NCI-H1092 treated with DMSO at 0.1 percent for 48 hours (cell line): ENCODE measurements at regions not wholly inside any gene's neighbourhood (a gene's known extent, or its start where the extent isn't known, plus 50 kb on each side); places are given as distances from the start of the nearest gene placed in this dataset.
A peak's percentile ranks its signal among the peaks of the same experiment; 100 is the strongest.
"Not testable (repeated sequence)": the region's sequence is repeated elsewhere in the genome, so short reads cannot be mapped to it uniquely, and the experiment has no call there.

ENCODE experiments used
- DNase-seq: peaks from one replicate; lab custom pipeline; 2025; lab: John Stamatoyannopoulos, UW

DNA sequence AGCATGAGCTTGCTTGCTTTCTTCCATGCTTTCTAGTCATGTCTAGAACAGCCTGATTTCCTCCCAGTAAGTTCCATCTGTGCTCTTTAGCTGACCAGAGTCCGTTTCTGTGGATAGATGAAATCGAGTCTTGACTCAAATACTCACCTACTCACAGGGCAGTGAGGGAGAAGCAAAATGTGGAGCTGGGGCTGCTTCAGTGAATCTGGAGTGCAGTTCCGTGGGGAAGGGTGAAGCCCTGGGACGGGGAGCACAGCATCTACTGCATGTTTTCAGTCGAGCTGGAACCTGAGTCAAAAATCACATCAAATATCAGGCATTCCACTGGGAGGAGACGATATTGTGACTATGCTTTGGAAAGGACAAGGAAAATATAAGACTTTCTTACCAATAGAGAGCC is 70.3 kb upstream of the PRMT8 start:
- DNase-seq = no peak

DNA sequence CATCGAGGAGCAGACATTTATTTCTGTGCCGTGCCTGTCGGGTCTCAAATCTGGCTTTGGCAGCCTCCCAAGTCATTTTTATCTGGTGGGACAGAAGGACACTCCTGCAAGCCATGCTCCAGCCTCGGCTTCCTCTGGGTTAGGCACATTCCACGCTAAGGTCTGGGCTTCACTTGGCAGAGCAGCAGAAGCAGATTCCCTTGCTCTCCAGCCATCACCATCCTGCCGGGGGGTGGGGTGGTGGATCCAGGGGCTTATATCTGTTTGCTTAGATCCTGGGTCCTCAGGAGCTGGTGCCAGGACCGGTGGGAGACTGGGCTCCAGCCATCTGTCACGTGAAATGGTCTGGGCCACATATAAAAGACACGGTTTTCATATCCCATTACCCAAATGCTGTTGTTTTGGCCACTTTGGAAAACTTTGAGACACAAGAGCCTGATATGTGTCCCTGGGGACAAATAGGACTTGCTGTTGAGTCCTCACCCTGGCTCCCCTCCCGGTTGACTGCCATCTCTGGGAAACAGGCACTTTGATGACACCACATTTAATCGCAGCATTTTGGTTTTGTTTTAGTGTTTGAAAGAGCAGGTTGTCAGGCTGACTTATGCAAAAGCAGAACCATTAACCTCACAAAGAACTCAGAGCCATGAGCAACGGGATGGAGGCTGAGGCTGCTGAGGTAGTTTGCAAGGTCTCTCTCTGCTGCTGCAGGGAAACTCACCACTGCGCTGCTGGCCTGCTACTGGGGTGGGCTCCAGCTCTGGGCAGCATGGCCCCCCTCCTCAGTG is 69.6 kb upstream of the PRMT8 start:
- peak; percentile 53 for DNase-seq

DNA sequence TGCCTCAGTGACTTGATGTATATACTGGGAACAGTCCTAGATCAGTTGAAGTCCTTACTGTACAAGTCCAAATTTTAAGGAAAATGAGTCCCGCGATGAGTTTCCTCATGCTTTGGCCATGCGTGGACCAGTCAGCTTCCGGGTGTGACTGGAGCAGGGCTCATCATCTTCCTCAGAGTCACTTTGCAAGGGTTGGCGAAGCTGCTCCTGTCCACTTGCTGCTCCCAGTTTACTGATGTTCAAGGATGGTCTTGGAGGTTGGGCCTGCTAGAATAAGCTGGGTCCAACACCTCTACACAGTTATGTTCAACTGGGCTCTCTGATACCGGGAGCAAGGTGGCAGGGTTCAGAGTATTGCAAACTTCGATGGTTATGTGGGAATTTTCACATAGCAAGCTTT is 66.2 kb upstream of the PRMT8 start:
- DNase-seq = not testable (repeated sequence)

DNA sequence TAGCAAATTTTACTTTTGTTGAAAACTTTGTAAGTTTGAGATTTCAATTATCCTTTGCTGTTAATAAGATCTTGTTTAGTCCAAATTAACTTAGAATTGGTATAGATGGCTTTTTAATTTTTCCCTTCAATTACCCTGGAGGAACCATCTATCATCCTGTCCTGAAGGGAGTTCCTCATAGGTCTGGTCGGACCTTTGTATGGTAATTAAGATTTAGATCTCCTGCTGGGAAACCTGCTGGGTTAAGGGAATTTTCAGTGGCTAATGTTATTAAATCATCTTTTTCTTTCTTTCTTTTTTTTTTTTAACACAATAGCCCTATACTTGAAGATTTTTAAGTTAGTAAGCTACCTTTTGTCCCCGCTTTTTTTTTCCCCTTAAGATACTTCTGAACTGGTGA is 63.0 kb upstream of the PRMT8 start:
- no peak for DNase-seq

DNA sequence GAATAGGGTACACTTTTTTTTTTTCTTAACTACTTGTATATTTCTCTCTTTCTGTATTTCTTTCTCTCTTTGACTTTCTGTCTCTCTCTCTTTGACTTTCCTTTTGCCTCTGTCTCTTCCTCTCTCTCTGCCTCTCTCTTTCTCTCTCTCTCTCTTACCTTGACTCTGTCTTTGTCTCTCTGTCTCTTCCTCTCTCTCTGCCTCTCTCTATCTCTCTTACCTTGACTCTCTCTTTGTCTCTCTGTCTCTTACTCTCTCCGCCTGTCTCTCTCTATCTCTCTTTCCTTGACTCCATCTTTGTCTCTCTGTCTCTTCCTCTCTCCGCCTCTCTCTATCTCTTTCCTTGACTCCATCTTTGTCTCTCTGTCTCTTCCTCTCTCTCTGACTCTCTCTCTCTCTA is 62.4 kb upstream of the PRMT8 start:
- DNase-seq = no peak

DNA sequence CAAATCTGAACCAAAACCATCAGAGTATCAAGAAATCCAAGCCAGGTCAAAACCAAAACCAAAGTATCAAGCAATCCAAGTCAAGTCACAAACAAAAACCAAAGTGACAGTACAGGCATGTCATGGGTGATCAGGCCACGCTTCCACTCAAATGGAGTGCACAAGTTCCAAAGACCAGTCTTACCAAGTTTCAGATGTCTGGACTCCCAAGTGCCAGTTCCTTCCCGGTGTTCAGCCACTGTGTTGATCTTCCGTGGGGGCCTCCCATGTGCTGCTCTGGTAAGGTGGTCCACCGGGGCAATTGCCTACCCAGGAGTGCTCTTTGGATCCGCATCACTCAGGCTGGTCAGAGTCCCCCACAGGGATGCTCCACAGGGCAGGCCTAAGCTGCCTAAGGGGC is 61.5 kb upstream of the PRMT8 start:
- not testable (repeated sequence) for DNase-seq

DNA sequence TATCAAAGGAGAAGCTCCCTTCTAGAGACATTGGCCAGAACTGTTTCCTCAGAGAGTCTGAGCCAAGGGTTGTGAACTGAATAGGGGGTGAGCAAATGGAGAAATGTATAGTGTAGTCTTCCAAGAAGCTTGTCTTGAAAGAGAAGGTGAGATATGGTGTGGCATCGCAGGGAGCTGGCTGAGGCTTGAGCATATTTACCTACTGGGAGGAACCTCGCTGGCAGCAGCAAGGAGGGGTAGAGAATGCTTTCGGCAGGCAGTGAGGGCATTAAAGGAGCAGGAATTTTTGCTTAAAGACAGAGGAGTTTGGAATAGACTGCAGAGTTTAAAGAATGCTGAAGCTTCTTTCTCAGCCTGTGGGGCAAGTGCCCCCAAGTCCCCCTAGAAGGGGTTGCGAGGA is 59.3 kb upstream of the PRMT8 start:
- no peak for DNase-seq

DNA sequence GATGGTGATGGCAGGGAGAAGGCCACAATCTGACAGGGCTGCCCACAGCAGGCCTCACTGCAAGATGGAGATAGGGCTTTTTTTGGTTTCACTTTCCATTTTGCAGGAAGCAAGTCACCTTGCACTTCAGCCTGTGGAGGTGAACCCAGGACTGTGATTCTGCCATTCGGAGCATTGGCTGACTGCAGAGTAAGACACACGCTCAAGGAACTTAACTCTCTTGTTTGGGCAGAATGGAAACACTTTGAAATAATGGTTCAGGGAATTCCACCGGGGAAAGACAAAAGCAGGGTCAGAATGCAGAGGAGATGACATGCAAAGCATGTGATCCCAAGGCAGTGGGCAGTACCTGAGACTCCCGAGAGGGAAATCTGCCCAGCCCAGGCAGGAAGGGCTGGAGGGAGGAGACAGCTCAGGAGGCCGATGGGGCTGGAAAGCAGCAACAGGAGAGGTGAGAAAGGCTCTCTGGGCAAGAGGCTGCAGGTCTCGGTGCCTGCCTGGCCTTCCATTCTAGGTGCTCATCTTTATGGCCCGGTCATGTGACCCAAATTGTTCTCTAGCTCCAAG is 58.7 kb upstream of the PRMT8 start:
- DNase-seq = no peak

DNA sequence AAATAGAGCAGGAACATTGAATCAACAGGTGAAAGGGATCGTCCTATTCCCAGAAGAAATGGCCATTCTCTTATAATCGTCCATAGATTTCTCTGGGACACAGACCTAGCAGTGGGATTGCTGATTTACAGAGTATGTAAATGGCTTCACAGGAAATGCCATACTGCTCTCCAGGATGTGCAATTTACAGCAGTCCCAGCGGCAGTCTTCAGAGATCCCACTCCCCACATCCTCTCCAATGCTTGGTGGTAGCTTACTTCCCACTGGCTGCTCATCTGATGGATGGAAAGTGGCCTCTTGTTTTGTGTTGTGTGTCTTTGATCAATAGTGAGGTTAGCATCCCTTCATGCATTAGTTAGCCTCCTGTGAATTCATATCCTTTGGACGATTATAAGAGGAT is 58.1 kb upstream of the PRMT8 start:
- no peak for DNase-seq

DNA sequence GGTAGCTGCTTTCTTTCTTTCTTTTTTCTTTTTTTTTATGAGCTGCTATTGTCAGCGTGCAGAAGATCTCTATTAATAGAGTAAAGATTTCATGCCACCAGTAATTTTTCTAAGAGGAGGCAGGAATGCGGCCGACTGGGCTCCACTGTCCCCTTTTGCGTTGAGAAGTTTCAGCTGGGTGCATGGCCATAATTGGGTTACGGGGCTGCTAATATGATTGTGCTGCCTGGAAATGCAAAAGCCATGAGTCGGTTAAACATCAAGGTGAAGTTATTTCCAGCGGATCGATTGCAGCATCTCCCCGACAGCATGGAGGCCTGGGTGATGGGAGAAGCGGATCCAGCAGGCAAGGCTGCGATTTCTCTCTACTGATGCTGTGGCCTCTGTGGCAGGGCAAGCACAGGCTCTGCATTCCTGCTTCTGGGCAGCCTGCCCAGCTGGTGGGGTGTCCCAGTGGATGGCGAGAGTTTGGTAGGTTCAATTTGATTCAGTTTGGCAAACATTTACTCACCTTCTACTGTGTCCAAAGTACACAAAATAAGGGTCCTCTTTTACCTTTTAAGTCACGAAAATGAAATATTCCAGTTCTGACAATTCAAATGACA is 54.4 kb upstream of the PRMT8 start:
- peak; percentile 92 for DNase-seq

DNA sequence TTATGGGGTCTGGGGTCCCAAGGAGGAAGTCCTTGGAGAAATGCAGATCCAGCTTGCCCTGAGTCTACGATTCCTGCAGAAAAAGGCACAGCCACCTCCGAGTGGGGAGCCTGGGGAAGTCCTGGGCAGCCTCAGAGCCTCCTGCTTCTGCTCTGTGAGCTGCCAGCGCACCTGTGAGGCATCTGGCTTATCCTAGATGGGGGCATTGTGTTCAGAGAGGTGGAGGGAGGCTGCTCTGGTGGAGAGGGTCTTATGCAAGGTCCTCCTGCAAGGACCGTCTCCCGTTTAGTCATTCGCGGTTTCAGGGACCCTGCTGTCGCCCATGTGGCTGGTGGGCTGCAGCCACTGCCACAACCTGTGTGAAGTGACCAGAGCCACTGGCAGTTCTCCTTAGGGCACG is 53.0 kb upstream of the PRMT8 start:
- DNase-seq = no peak

DNA sequence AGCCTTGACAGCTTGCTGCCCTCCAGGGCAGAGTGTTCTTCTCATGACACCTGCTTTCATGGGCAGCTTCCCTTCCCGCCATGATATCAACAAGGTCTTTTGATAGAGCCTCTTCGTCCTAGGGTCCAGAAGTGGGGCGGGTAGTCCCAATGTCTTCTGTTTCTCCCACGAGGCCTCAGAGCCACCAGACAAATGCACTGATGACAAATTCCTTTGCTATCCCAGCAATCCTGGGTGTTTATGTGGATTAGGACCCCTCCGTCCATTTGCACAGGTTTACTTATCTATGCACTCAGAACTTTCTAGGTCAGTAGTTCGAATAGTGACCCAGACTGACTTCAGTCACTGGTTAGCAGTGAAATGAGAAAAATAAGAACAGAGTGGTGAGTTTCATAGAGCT is 52.6 kb upstream of the PRMT8 start:
- DNase-seq = no peak
